Heart left ventricle (tissue), 13 donors: ENCODE measurements at regions not wholly inside any gene's neighbourhood (a gene's known extent, or its start where the extent isn't known, plus 50 kb on each side); places are given as distances from the start of the nearest gene placed in this dataset.

Experiments
- CTCF ChIP-seq, 12 donors: fragments of 200-600 bp; sonication (generic) in 4 of 12; IDR thresholded peaks; one replicate each; pipeline versions ENCODE4 v1.5.0 to v1.8.0; 2018 to 2022; ENCODE audit warnings: antibody characterized with exemption in 12 of 12, mild to moderate bottlenecking in 5 of 12
- POLR2A ChIP-seq, 2 donors: fragments of 450-650 bp; IDR thresholded peaks; one replicate each; pipeline ENCODE4 v1.6.1; 2017; ENCODE audit warnings: antibody characterized with exemption in 2 of 2, mild to moderate bottlenecking in 2 of 2, moderate library complexity in 2 of 2
- donor health status: ischemic (EF 13 %, LVEDD 7.1; RV severe dilation, severe dysfunction).
- donor health status: DM: no; HTN: yes; CAD: no.
- donor health status: DM: no; HTN: no; CAD: no.
- donor health status: ischemic (EF 25% LVEDD 6.9; RV normal size, moderate dysfunction).
- donor health status: ischemic (EF 25% LVEDD 5.7; RV mildly dilated, moderate dysfunction).
- donor health status: ischemic (EF 35%, LVEDD 5.7; RV mildly dilated, moderate dysfunction).
- donor health status: nonischemic (EF 11% LVEDD 7.7; RV severe dilation, severe dysfunction).
- donor health status: DM: yes; HTN: yes; CAD: no.
- donor health status: PGD.
- donor health status: ischemic (EF 29% LVEDD 5.4; RV normal size, mild dysfunction).
- donor health status: nonischemic (EF 23%, LVEDD 6.1; RV moderate dilation, normal function).

GRCh38 chr10:78459639-78460037, 426.0 kb downstream of the RPS24 start:
- TF ChIP-seq CTCF (IDR thresholded peaks at IDR 0.05) (no peak), POLR2A (IDR thresholded peaks at IDR 0.05) (no peak)
